PC-9 (cell line): ENCODE measurements at regions not wholly inside any gene's neighbourhood (a gene's known extent, or its start where the extent isn't known, plus 50 kb on each side); places are given as distances from the start of the nearest gene placed in this dataset.

Experiments used
- EZH2 ChIP-seq: fragments of 200-600 bp; sonication (generic); IDR thresholded peaks from 2 replicates; pipeline ENCODE4 v1.8.0; 2017; ENCODE audit warnings: antibody characterized with exemption, low read depth
- TF ChIP-seq, protein P1 (sequence below): fragments of 200-600 bp; sonication (generic); conservative IDR thresholded peaks from 2 replicates; pipeline ENCODE4 v1.6.1; 2017; ENCODE audit warnings: mixed run types, antibody characterized with exemption, mild to moderate bottlenecking, moderate library complexity

- TF ChIP-seq EZH2: no peak
- TF ChIP-seq, protein P1, sequence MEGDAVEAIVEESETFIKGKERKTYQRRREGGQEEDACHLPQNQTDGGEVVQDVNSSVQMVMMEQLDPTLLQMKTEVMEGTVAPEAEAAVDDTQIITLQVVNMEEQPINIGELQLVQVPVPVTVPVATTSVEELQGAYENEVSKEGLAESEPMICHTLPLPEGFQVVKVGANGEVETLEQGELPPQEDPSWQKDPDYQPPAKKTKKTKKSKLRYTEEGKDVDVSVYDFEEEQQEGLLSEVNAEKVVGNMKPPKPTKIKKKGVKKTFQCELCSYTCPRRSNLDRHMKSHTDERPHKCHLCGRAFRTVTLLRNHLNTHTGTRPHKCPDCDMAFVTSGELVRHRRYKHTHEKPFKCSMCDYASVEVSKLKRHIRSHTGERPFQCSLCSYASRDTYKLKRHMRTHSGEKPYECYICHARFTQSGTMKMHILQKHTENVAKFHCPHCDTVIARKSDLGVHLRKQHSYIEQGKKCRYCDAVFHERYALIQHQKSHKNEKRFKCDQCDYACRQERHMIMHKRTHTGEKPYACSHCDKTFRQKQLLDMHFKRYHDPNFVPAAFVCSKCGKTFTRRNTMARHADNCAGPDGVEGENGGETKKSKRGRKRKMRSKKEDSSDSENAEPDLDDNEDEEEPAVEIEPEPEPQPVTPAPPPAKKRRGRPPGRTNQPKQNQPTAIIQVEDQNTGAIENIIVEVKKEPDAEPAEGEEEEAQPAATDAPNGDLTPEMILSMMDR: no peak
Observed at GRCh38 chr5:172561151-172561550, 79.9 kb upstream of the NEURL1B start.
